ENCODE measurements at regions not wholly inside any gene's neighbourhood (a gene's known extent, or its start where the extent isn't known, plus 50 kb on each side); places are given as distances from the start of the nearest gene placed in this dataset.

DNA sequence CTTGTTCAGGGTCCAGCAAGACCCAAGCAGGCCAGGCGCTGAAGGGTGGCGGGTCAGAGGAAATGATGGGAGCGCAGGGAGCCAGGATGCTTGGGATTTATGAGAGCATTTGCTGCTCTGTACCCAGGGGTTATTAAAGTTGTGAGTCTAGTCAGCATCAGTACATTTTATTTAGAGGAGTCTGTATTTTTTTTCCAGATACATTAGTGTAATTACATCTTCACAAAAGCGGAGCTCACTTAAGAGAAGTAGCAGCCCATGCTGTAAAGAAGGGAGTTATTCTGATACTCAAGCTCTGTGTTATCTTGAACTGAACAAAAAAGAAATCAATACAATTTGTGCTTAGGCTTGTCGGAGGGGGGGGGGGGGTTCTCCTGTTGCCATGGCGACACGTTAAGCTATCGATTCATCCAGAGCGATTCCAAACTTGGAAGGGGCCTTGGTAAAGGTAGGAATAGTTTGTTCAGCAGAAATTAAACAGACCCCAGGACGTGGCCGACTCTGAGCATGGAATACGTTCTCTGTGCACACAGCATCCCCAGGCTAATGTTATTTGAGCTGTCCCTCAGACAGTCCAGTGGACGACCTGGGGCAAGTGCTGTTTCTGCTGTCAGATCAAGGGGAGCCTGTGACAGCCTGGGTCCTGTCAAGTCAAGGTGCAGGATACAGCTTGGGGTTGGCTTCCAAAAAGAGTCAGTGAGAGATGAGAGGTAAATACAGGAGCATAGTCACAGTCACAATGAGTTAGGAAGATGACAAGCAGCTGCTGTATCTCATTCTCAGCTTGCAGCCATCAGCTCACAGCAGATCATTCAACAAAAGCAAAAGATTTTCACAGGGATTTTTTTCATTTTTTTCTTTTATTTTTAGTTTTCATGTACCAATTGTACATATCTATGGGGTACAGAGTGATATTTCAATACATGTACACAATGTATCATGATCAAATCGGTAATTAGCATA lies 387.6 kb downstream of the DCDC2C start:
- H2AFZ ChIP-seq (ENCODE audit: low read depth, low read length, poor library complexity, severe bottlenecking): no peak overlapping the region
- H3K4me3 ChIP-seq (replicated peaks in 1 of 2; ENCODE audit: low read depth in 1 of 2, low read length in 2 of 2): no peak overlapping the region
- no peaks in the 10 kb centered on the region for H4K20me1 ChIP-seq (ENCODE audit: insufficient read depth)
- ChIA-PET POLR2A (no interaction called here), CTCF (no interaction called here), RAD21 (ENCODE audit: low non-redundant PET in 1 of 2, low total read pairs in 2 of 2, uncharacterized antibody in 2 of 2, unreplicated experiment in 2 of 2) (no interaction called here)
- no peaks in the 10 kb centered on the region for H3K36me3 ChIP-seq (ENCODE audit: control insufficient read depth in 1 of 2, insufficient read depth in 2 of 2, low read length in 2 of 2)
- H3K9me3 ChIP-seq (ENCODE audit: control insufficient read depth in 1 of 2, insufficient read depth in 1 of 2, low read depth in 1 of 2, low read length in 2 of 2): peaks cover 0 to 5% of the 10 kb centered on the region in 2 experiments; a peak in 2 of 4 replicates
- H3K27me3 ChIP-seq (ENCODE audit: insufficient read depth, low read length): no peaks in the 10 kb centered on the region
- H3K4me1 ChIP-seq (ENCODE audit: control insufficient read depth in 1 of 2, insufficient read depth in 2 of 2, low read length in 2 of 2): no peaks in the 10 kb centered on the region
- no TSS peak for BruUV-seq (replicated peaks)
- no peak for ATAC-seq
- no peak overlapping the region for H3K4me2 ChIP-seq (ENCODE audit: low read length)
- intact Hi-C loops (cut with micrococcal nuclease): no loop called here
- no peak overlapping the region for H3K27ac ChIP-seq (ENCODE audit: low read depth, low read length)
- TF ChIP-seq POLR2AphosphoS5 (IDR thresholded peaks at IDR 0.05; ENCODE audit: low read depth, low read length): no peak
- no peak for TF ChIP-seq EZH2 (IDR thresholded peaks at IDR 0.05)
- TF ChIP-seq CTCF (IDR thresholded peaks at IDR 0.05 in 2 of 3, conservative IDR thresholded peaks at IDR 0.05 in 1 of 3; ENCODE audit: borderline replicate concordance in 1 of 3, insufficient read depth in 1 of 3, low read depth in 2 of 3, low read length in 2 of 3): no peak
- TF ChIP-seq, protein P1, sequence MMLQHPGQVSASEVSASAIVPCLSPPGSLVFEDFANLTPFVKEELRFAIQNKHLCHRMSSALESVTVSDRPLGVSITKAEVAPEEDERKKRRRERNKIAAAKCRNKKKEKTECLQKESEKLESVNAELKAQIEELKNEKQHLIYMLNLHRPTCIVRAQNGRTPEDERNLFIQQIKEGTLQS (IDR thresholded peaks at IDR 0.05): no peak
- TF ChIP-seq ELF1 (IDR thresholded peaks at IDR 0.05; ENCODE audit: borderline replicate concordance, low read depth): no peak
- no peak for TF ChIP-seq EZH2phosphoT487 (IDR thresholded peaks at IDR 0.05; ENCODE audit: borderline replicate concordance)
- TF ChIP-seq TCF7L2 (IDR thresholded peaks at IDR 0.05; ENCODE audit: borderline replicate concordance, extremely low read depth, insufficient read depth, insufficient read length): no peak
- TF ChIP-seq FOSL1 (IDR thresholded peaks at IDR 0.05; ENCODE audit: low read depth): no peak
- no peak for TF ChIP-seq REST (IDR thresholded peaks at IDR 0.05; ENCODE audit: low read depth)
- no peak for TF ChIP-seq YY1 (IDR thresholded peaks at IDR 0.05; ENCODE audit: extremely low read depth, insufficient replicate concordance, low read depth, low read length)
- TF ChIP-seq JUND (IDR thresholded peaks at IDR 0.05): no peak
- no peaks in the 10 kb centered on the region for H3K9me2 ChIP-seq (ENCODE audit: insufficient read depth)
- DNase-seq (ENCODE audit: low read depth, low spot score): no peak
- no peak overlapping the region for H3K9ac ChIP-seq (ENCODE audit: low read length)
- H3K79me2 ChIP-seq (ENCODE audit: insufficient read depth, low read length): no peaks in the 10 kb centered on the region
